Small intestine (tissue), 7 donors: ENCODE measurements at regions not wholly inside any gene's neighbourhood (a gene's known extent, or its start where the extent isn't known, plus 50 kb on each side); places are given as distances from the start of the nearest gene placed in this dataset.

Source experiments
- DNase-seq, 2 donors: peaks; one replicate each; pipeline versions ENCODE4 v3.0.0 to v3.0.0-alpha.2; 2013
- FAIRE-seq: peaks from 2 replicates; lab custom pipeline; 2012; peaks lifted over from hg19 to GRCh38; lab: Jason Lieb, UNC
- H3K27ac ChIP-seq, 3 donors: one replicate each; pipeline ENCODE4 v1.5.1; 2013; ENCODE audit warnings: low read length in 2 of 3, mild to moderate bottlenecking in 2 of 3, control low read depth in 1 of 3, inconsistent platforms in 1 of 3, low read depth in 1 of 3, moderate library complexity in 1 of 3
- H3K27me3 ChIP-seq, 3 donors: one replicate each; pipeline ENCODE4 v1.6.1; 2013; ENCODE audit warnings: low read length in 3 of 3, inconsistent platforms in 1 of 3; ENCODE audit not compliant: control insufficient read depth in 3 of 3, insufficient read depth in 3 of 3
- H3K36me3 ChIP-seq, 3 donors: one replicate each; pipeline ENCODE4 v1.6.1; 2013; ENCODE audit warnings: low read length in 3 of 3, inconsistent platforms in 1 of 3, low read depth in 1 of 3, mild to moderate bottlenecking in 1 of 3, moderate library complexity in 1 of 3; ENCODE audit not compliant: control insufficient read depth in 3 of 3, insufficient read depth in 2 of 3
- H3K4me1 ChIP-seq, 3 donors: one replicate each; pipeline ENCODE4 v1.6.1; 2013; ENCODE audit warnings: low read length in 2 of 3, inconsistent platforms in 1 of 3, low read depth in 1 of 3, mild to moderate bottlenecking in 1 of 3, moderate library complexity in 1 of 3; ENCODE audit not compliant: control insufficient read depth in 3 of 3, insufficient read depth in 2 of 3
- H3K4me3 ChIP-seq, 3 donors: one replicate each; pipeline ENCODE4 v1.5.1; 2013; ENCODE audit warnings: low read length in 3 of 3, control low read depth in 1 of 3, inconsistent platforms in 1 of 3, low read depth in 1 of 3, mild to moderate bottlenecking in 1 of 3, moderate library complexity in 1 of 3
- H3K9me3 ChIP-seq, 2 donors: one replicate each; pipeline ENCODE4 v1.6.1; 2013; ENCODE audit warnings: low read depth in 1 of 2, low read length in 1 of 2; ENCODE audit not compliant: control insufficient read depth in 2 of 2, insufficient read depth in 1 of 2
- WGBS, 3 donors: extraction: QIAGEN DNeasy Blood & Tissue Kit; methylation state at CpG; one replicate each; pipeline ENCODE4 v1.1.7; 2013; 5-methylcytosine and 5-hydroxymethylcytosine counted together
- donor health status: healthy with polysubstance abuse.
- donor health status: control.
- donor health status: control.
- donor health status: Bipolar disorder and iron deficiency.
- donor health status: healthy.

DNA sequence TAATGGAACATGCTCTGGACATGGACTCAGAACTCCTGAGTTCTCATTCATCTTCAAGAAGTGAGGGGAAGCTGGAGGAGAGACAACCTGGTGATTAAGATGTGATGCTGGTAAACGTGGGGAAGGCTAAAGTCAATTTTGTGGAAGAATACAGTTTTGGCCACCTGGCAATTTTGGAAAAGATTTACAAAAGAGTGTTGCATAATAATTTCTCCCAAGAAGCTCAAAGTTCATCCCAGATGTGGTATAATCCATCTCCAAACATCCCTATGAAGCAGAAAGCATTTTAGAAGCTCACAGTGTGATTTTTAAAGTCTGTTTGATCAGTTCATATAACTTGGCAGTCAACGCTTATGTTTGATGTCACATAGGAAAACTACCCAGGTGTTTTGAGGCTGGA, 208.7 kb downstream of the LMX1A start:
- H3K27me3 ChIP-seq, result no peaks in the 10 kb centered on the region
- H3K9me3 ChIP-seq, result no peaks in the 10 kb centered on the region
- H3K36me3 ChIP-seq, result no peaks in the 10 kb centered on the region
- H3K4me3 ChIP-seq, result no peak overlapping the region
- H3K27ac ChIP-seq, result no peak overlapping the region
- 21 to 49% (median 26%) methylated on average over 2 of the region's 2 CpGs for WGBS, 3 donors
- H3K4me1 ChIP-seq, result no peaks in the 10 kb centered on the region
- FAIRE-seq (no peak), DNase-seq (no peak)

- no peaks in the 10 kb centered on the region for H3K36me3 ChIP-seq
- H3K4me3 ChIP-seq, result no peak overlapping the region
- peak; percentile 38 to 62 for DNase-seq
- FAIRE-seq, result no peak
- no peaks in the 10 kb centered on the region for H3K4me1 ChIP-seq
- WGBS, 3 donors, result 25 to 28% (median 27%) methylated on average over 12 of the region's 12 CpGs
- H3K9me3 ChIP-seq, result no peaks in the 10 kb centered on the region
- H3K27ac ChIP-seq, result no peak overlapping the region
- no peaks in the 10 kb centered on the region for H3K27me3 ChIP-seq
Measured at GRCh38 chr1:165144757-165145397, 211.6 kb downstream of the LMX1A start.

DNA sequence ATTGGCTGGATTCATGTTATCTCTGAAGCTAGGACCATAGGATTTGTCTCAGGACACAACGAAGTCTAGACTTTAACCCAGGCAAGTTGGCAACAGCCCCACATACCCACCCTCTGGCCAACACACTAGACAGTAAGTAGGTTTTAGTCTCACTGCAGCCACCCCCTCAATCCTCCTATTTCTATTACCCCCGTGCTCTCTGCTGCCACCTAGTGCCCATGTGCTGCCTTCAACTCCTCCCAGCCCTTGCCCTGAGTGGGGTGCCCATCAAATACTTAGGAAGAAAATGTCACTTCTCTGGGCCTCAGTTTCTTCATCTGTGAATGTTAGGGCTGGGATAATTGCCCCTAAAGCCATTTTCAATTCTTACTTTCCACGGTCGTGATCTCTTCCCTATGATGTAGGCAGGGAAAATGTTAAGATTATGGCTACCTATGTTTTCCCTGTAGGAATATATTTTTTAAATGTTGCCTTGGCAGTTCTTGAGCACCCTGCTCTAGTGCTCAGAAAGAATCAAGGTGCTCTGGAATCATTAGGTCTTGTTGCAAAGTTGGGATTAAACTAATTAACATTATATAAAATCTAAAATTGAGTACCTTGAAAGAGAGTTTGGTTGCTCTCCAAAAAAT, 213.0 kb downstream of the LMX1A start:
- DNase-seq (peak; percentile 12 to 19), FAIRE-seq (no peak)
- 29 to 51% (median 31%) methylated on average over 4 of the region's 4 CpGs for WGBS, 3 donors
- H3K4me3 ChIP-seq, result no peak overlapping the region
- H3K9me3 ChIP-seq, result no peaks in the 10 kb centered on the region
- no peak overlapping the region for H3K27ac ChIP-seq
- H3K36me3 ChIP-seq, result no peaks in the 10 kb centered on the region
- no peaks in the 10 kb centered on the region for H3K27me3 ChIP-seq
- H3K4me1 ChIP-seq, result no peaks in the 10 kb centered on the region

GRCh38 chr1:165138960-165139359, 217.6 kb downstream of the LMX1A start:
- FAIRE-seq (no peak), DNase-seq (no peak)
- Histone ChIP-seq H3K4me3 (no peak overlapping the region), H3K9me3 (no peaks in the 10 kb centered on the region), H3K4me1 (no peaks in the 10 kb centered on the region), H3K27ac (no peak overlapping the region), H3K36me3 (no peaks in the 10 kb centered on the region), H3K27me3 (no peaks in the 10 kb centered on the region)
- WGBS, 3 donors, result 15 to 45% (median 26%) methylated on average over 1 of the region's 1 CpG

- DNase-seq (peak in 1 of 2 donors; percentile 56), FAIRE-seq (no peak)
- Histone ChIP-seq H3K27ac (no peak overlapping the region), H3K9me3 (no peaks in the 10 kb centered on the region), H3K4me3 (no peak overlapping the region), H3K36me3 (no peaks in the 10 kb centered on the region), H3K27me3 (no peaks in the 10 kb centered on the region), H3K4me1 (no peaks in the 10 kb centered on the region)
- 10 to 43% (median 19%) methylated on average over 5 of the region's 5 CpGs for WGBS, 3 donors
Measured at GRCh38 chr1:165137551-165138316, 218.8 kb downstream of the LMX1A start.

GRCh38 chr1:165134431-165134830, 222.1 kb downstream of the LMX1A start:
- Histone ChIP-seq H3K9me3 (no peaks in the 10 kb centered on the region), H3K4me1 (no peaks in the 10 kb centered on the region), H3K4me3 (no peak overlapping the region), H3K36me3 (no peaks in the 10 kb centered on the region), H3K27me3 (no peaks in the 10 kb centered on the region), H3K27ac (no peak overlapping the region)
- FAIRE-seq, result no peak
- 68 to 86% (median 76%) methylated on average over 4 of the region's 4 CpGs for WGBS, 3 donors
- no peak for DNase-seq

- DNase-seq, result peak; percentile 64 to 80
- Histone ChIP-seq H3K4me3 (no peak overlapping the region), H3K4me1 (no peaks in the 10 kb centered on the region), H3K36me3 (no peaks in the 10 kb centered on the region), H3K27me3 (no peaks in the 10 kb centered on the region), H3K27ac (no peak overlapping the region), H3K9me3 (no peaks in the 10 kb centered on the region)
- 4 to 9% (median 5%) methylated on average over 6 of the region's 6 CpGs for WGBS, 3 donors
- no peak for FAIRE-seq
Measured at GRCh38 chr1:165129568-165130164, 226.8 kb downstream of the LMX1A start.

DNA sequence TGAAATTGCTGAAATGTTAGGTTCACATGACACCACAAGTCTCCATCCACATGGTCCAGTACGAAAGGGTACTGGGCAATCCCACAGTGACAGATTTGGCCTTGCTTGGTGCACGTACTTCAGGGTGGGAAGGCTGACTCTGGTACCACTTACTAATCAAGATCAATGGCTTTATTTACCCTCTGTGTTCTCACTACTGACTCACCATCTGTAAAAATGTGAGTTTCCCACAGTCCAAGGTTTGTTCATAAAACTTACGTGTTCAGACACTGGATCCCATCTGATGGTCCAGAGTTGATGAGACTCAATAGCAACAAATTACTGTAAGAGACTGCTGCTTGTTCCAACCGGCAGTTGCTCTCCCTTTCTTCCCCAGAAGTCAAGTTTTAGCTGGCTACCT, 231.7 kb downstream of the LMX1A start:
- peaks cover 0 to 2% (median 2%) of the 10 kb centered on the region in 3 donors for H3K27me3 ChIP-seq
- DNase-seq (no peak), FAIRE-seq (no peak)
- no peaks in the 10 kb centered on the region for H3K9me3 ChIP-seq
- no peak overlapping the region for H3K27ac ChIP-seq
- 66 to 83% (median 74%) methylated on average over 4 of the region's 4 CpGs for WGBS, 3 donors
- no peaks in the 10 kb centered on the region for H3K36me3 ChIP-seq
- no peak overlapping the region for H3K4me3 ChIP-seq
- no peaks in the 10 kb centered on the region for H3K4me1 ChIP-seq
